Left ventricle myocardium superior (tissue), 1 donor: ENCODE measurements at regions not wholly inside any gene's neighbourhood (a gene's known extent, or its start where the extent isn't known, plus 50 kb on each side); places are given as distances from the start of the nearest gene placed in this dataset.
"Not testable (repeated sequence)": the region's sequence is repeated elsewhere in the genome, so short reads cannot be mapped to it uniquely, and the experiment has no call there.

ENCODE experiments used
- ATAC-seq: fragments of 200-7000 bp; cut with Tn5 transposase; one replicate; pipeline ENCODE4 v1.9.1; 2020; ENCODE audit warnings: mild to moderate bottlenecking, moderate library complexity
- DNase-seq: peaks from one replicate; pipeline ENCODE4 v3.0.0-alpha.2; 2020
- intact Hi-C: fragments of 100-400 bp; cut with micrococcal nuclease; formaldehyde crosslinking; loops from one replicate; pipeline ENCODE4 v1.11.0; 2022
- donor health status: DM: no; HTN: yes; CAD: no; lungs with severe emphysema.

GRCh38 chr3:30512576-30512975, 93.8 kb upstream of the TGFBR2 start:
- DNase-seq, result no peak
- intact Hi-C loops, result no loop called here
- no peak for ATAC-seq

- intact Hi-C loops, result no loop called here
- ATAC-seq, result no peak
- no peak for DNase-seq
Measured at GRCh38 chr3:30513374-30514152, 92.8 kb upstream of the TGFBR2 start.

- no peak for ATAC-seq
- no peak for DNase-seq
- intact Hi-C loops, result no loop called here
Measured at GRCh38 chr3:30516238-30516637, 90.2 kb upstream of the TGFBR2 start.

- DNase-seq (no peak), ATAC-seq (peak; percentile 95)
- intact Hi-C loops, result no loop called here
Measured at GRCh38 chr3:30518181-30518864, 88.1 kb upstream of the TGFBR2 start.

- no peak for DNase-seq
- intact Hi-C loops, result no loop called here
Measured at GRCh38 chr3:30518872-30519271, 87.5 kb upstream of the TGFBR2 start.

GRCh38 chr3:30520699-30521098, 85.7 kb upstream of the TGFBR2 start:
- ATAC-seq (no peak), DNase-seq (no peak)
- intact Hi-C loops, result no loop called here

More at GRCh38 chr3:30518872-30519271, 87.5 kb upstream of the TGFBR2 start:
- ATAC-seq, result peak; percentile 26

GRCh38 chr3:30521156-30521715, 85.2 kb upstream of the TGFBR2 start:
- intact Hi-C loops, result no loop called here
- ATAC-seq (no peak), DNase-seq (no peak)

GRCh38 chr3:30522476-30522875, 83.9 kb upstream of the TGFBR2 start:
- intact Hi-C loops, result no loop called here
- no peak for DNase-seq
- ATAC-seq, result no peak

- DNase-seq, result no peak
- no peak for ATAC-seq
- intact Hi-C loops, result no loop called here
Measured at GRCh38 chr3:30523366-30523765, 83.0 kb upstream of the TGFBR2 start.

- intact Hi-C loops, result no loop called here
- no peak for DNase-seq
- ATAC-seq, result no peak
Measured at GRCh38 chr3:30524357-30525040, 81.9 kb upstream of the TGFBR2 start.

- intact Hi-C loops, result no loop called here
- ATAC-seq (no peak), DNase-seq (no peak)
Measured at GRCh38 chr3:30526031-30526430, 80.4 kb upstream of the TGFBR2 start.

- ATAC-seq, result no peak
- no peak for DNase-seq
- intact Hi-C loops, result no loop called here
Measured at GRCh38 chr3:30527186-30527585, 79.2 kb upstream of the TGFBR2 start.

- no peak for DNase-seq
- intact Hi-C loops, result no loop called here
- peak; percentile 60 for ATAC-seq
Measured at GRCh38 chr3:30527720-30528119, 78.7 kb upstream of the TGFBR2 start.

- no peak for ATAC-seq
Measured at GRCh38 chr3:30530084-30530483, 76.3 kb upstream of the TGFBR2 start.

GRCh38 chr3:30531017-30531570, 75.3 kb upstream of the TGFBR2 start:
- intact Hi-C loops, result no loop called here
- no peak for ATAC-seq

More at GRCh38 chr3:30530084-30530483, 76.3 kb upstream of the TGFBR2 start:
- intact Hi-C loops, result no loop called here
- DNase-seq, result no peak

GRCh38 chr3:30535525-30535924, 70.9 kb upstream of the TGFBR2 start:
- intact Hi-C loops, result no loop called here
- no peak for DNase-seq
- ATAC-seq, result peak; percentile 61

More at GRCh38 chr3:30531017-30531570, 75.3 kb upstream of the TGFBR2 start:
- DNase-seq, result no peak

GRCh38 chr3:30538791-30539190, 67.6 kb upstream of the TGFBR2 start:
- DNase-seq, result no peak
- no peak for ATAC-seq
- intact Hi-C loops, result no loop called here

- ATAC-seq, result no peak
- intact Hi-C loops, result no loop called here
- DNase-seq, result no peak
Measured at GRCh38 chr3:30539206-30539605, 67.2 kb upstream of the TGFBR2 start.

- intact Hi-C loops, result no loop called here
- ATAC-seq (no peak), DNase-seq (no peak)
Measured at GRCh38 chr3:30539772-30540171, 66.6 kb upstream of the TGFBR2 start.

GRCh38 chr3:30541156-30541555, 65.2 kb upstream of the TGFBR2 start:
- ATAC-seq, DNase-seq, intact Hi-C loops: not testable (repeated sequence)
